ENCODE measurements at regions not wholly inside any gene's neighbourhood (a gene's known extent, or its start where the extent isn't known, plus 50 kb on each side); places are given as distances from the start of the nearest gene placed in this dataset.

- Histone ChIP-seq H3K27ac (ENCODE audit: low read length) (no peak overlapping the region), H3K36me3 (replicated peaks; ENCODE audit: insufficient read depth, low read length) (no peaks in the 10 kb centered on the region), H3K9me3 (replicated peaks; ENCODE audit: insufficient read depth, low read length) (no peaks in the 10 kb centered on the region), H3K4me1 (ENCODE audit: low read length) (no peaks in the 10 kb centered on the region), H3K4me2 (ENCODE audit: low read depth, low read length) (no peak overlapping the region), H3F3A (ENCODE audit: insufficient read depth, low read length) (no peaks in the 10 kb centered on the region), H3K4me3 (ENCODE audit: low read length) (no peak overlapping the region), H2AFZ (ENCODE audit: low read length) (no peak overlapping the region), H4K20me1 (ENCODE audit: insufficient read depth, low read length) (no peaks in the 10 kb centered on the region), H3K9ac (ENCODE audit: low read length) (no peak overlapping the region), H3K79me2 (ENCODE audit: low read length) (no peaks in the 10 kb centered on the region), H3K27me3 (replicated peaks; ENCODE audit: insufficient read depth, low read length) (no peaks in the 10 kb centered on the region), H3K9me2 (replicated peaks; ENCODE audit: insufficient read depth, low read length) (no peaks in the 10 kb centered on the region)
- DNase-seq = no peak
- TF ChIP-seq EZH2 (optimal IDR thresholded peaks at IDR 0.05; ENCODE audit: low read depth, low read length) (no peak), CTCF (IDR thresholded peaks at IDR 0.05; ENCODE audit: low read length) (no peak), EZH2phosphoT487 (IDR thresholded peaks at IDR 0.05; ENCODE audit: low read length) (no peak)
Observed at GRCh38 chr1:91151702-91152101, 129.9 kb upstream of the ZNF644 start.

DNA sequence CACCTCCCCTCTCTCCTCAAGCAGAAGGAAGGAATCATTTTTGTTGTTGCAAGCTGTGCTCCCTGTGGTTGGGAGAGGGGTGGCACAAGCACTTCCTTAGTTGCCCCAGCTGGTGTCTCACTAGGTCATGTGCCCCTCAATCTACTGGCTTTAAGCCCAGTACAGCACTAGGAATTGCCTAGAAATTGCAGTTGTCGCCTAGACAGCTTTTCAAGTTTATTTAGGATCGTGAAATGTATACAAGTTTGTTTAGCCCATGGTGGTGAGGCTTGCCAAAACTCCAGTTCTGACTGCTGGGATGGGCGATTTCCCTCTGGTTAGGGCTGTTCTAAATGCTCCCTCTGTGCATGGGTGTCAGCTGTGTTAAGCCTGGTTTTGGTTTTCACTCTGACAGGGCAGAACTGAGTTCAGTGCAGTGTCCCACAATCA, 126.8 kb upstream of the ZNF644 start:
- Histone ChIP-seq H2AFZ (ENCODE audit: low read length) (no peak overlapping the region), H3K9ac (ENCODE audit: low read length) (no peak overlapping the region), H3K27me3 (replicated peaks; ENCODE audit: insufficient read depth, low read length) (no peaks in the 10 kb centered on the region), H3F3A (ENCODE audit: insufficient read depth, low read length) (no peaks in the 10 kb centered on the region), H3K27ac (ENCODE audit: low read length) (no peak overlapping the region), H3K9me2 (replicated peaks; ENCODE audit: insufficient read depth, low read length) (no peaks in the 10 kb centered on the region), H3K4me3 (ENCODE audit: low read length) (no peak overlapping the region), H3K36me3 (replicated peaks; ENCODE audit: insufficient read depth, low read length) (no peaks in the 10 kb centered on the region), H3K9me3 (replicated peaks; ENCODE audit: insufficient read depth, low read length) (no peaks in the 10 kb centered on the region), H3K4me1 (ENCODE audit: low read length) (no peaks in the 10 kb centered on the region), H3K79me2 (ENCODE audit: low read length) (no peaks in the 10 kb centered on the region), H4K20me1 (ENCODE audit: insufficient read depth, low read length) (no peaks in the 10 kb centered on the region), H3K4me2 (ENCODE audit: low read depth, low read length) (no peak overlapping the region)
- DNase-seq = no peak
- TF ChIP-seq EZH2phosphoT487 (IDR thresholded peaks at IDR 0.05; ENCODE audit: low read length) (no peak), CTCF (IDR thresholded peaks at IDR 0.05; ENCODE audit: low read length) (no peak), EZH2 (optimal IDR thresholded peaks at IDR 0.05; ENCODE audit: low read depth, low read length) (no peak)

DNA sequence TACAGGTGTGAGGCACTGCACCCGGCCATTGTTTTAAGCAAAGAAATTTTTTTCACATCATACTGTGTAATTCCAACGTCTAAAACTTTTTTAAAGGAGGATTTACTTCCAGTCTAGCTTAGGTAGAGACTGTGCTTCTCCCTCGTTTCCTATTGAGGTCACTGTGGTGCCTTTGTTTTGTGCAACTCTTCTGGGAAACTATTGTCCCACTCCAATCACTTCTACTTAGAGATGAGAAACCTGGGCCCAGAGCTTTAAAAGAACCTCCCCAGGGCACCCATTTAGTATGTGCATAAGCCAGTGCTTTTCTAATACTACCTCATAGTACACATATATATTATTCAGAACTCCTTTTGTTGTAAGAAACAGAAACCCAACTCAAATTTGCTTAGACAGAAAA, 120.0 kb upstream of the ZNF644 start:
- TF ChIP-seq EZH2 (optimal IDR thresholded peaks at IDR 0.05; ENCODE audit: low read depth, low read length) (no peak), CTCF (IDR thresholded peaks at IDR 0.05; ENCODE audit: low read length) (no peak), EZH2phosphoT487 (IDR thresholded peaks at IDR 0.05; ENCODE audit: low read length) (no peak)
- Histone ChIP-seq H3F3A (ENCODE audit: insufficient read depth, low read length) (no peaks in the 10 kb centered on the region), H3K27me3 (replicated peaks; ENCODE audit: insufficient read depth, low read length) (no peaks in the 10 kb centered on the region), H3K9me3 (replicated peaks; ENCODE audit: insufficient read depth, low read length) (no peaks in the 10 kb centered on the region), H3K4me1 (ENCODE audit: low read length) (no peaks in the 10 kb centered on the region), H4K20me1 (ENCODE audit: insufficient read depth, low read length) (no peaks in the 10 kb centered on the region), H3K4me2 (ENCODE audit: low read depth, low read length) (no peak overlapping the region), H2AFZ (ENCODE audit: low read length) (no peak overlapping the region), H3K9me2 (replicated peaks; ENCODE audit: insufficient read depth, low read length) (no peaks in the 10 kb centered on the region), H3K79me2 (ENCODE audit: low read length) (no peaks in the 10 kb centered on the region), H3K36me3 (replicated peaks; ENCODE audit: insufficient read depth, low read length) (no peaks in the 10 kb centered on the region), H3K4me3 (ENCODE audit: low read length) (no peak overlapping the region), H3K27ac (ENCODE audit: low read length) (no peak overlapping the region), H3K9ac (ENCODE audit: low read length) (no peak overlapping the region)
- no peak for DNase-seq

All from MM.1S (cell line).